Stimulated activated naive CD8-positive, alpha-beta T cell treated with anti-CD3 and anti-CD28 coated beads, Interleukin-15, amount 100 ng/mL, for 72 hours (primary cell): ENCODE measurements at regions not wholly inside any gene's neighbourhood (a gene's known extent, or its start where the extent isn't known, plus 50 kb on each side); places are given as distances from the start of the nearest gene placed in this dataset.

Experiments used
- ATAC-seq: fragments of 150-1000 bp; cut with Tn5 transposase; 2 replicates; pipeline ENCODE4 v1.10.0; 2021; ENCODE audit warnings: mild to moderate bottlenecking, moderate library complexity
- DNase-seq, 2 donors: peaks; one replicate each; pipeline ENCODE4 v3.0.0; 2021 to 2022
- H3K27ac Mint-ChIP-seq, 2 donors: one replicate each; pipeline ENCODE4 v1.8.0; 2022; ENCODE audit warnings: mild to moderate bottlenecking in 2 of 2, mixed read lengths in 2 of 2, moderate library complexity in 2 of 2
- H3K27me3 Mint-ChIP-seq: one replicate; pipeline ENCODE4 v1.8.0; 2022; ENCODE audit warnings: mixed read lengths
- H3K4me1 Mint-ChIP-seq: one replicate; pipeline ENCODE4 v1.8.0; 2022; ENCODE audit warnings: mild to moderate bottlenecking, mixed read lengths
- H3K4me3 Mint-ChIP-seq, 2 donors: one replicate each; pipeline ENCODE4 v1.8.0; 2022; ENCODE audit warnings: mild to moderate bottlenecking in 2 of 2, mixed read lengths in 2 of 2, moderate library complexity in 1 of 2
- H3K9me3 Mint-ChIP-seq, 2 donors: one replicate each; pipeline ENCODE4 v1.8.0; 2022; ENCODE audit warnings: mixed read lengths in 2 of 2

GRCh38 chr18:57913686-57914085 is 110.6 kb upstream of the ATP8B1 start:
- Mint-ChIP-seq H3K9me3 (peaks cover 0 to 3% of the 10 kb centered on the region in 2 donors), H3K27ac (no peak overlapping the region), H3K4me3 (no peak overlapping the region), H3K27me3 (peaks cover 18% of the 10 kb centered on the region), H3K4me1 (peaks cover 16% of the 10 kb centered on the region)
- DNase-seq = no peak
- no peak for ATAC-seq

DNA sequence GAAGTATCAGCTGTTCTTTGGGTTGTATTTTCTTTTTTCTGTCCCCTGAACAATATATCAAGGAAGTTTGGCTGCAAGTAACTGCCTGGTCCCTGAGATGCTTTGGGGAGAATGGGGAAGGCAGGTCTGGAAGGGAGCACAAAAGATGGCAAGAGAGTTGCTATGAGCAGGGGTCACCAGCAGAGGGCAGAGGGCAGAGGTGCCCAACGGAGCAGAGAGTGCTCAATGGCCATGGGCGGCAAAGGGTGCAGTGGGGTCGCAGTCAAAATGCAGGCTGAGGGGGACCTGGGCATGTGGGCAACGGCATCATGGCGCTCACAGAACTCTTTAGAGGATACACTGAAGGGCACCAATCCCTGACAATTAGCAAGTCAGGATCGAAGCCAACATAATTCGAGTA is 107.7 kb upstream of the ATP8B1 start:
- Mint-ChIP-seq H3K27ac (no peak overlapping the region), H3K4me1 (peaks cover 5% of the 10 kb centered on the region), H3K9me3 (no peaks in the 10 kb centered on the region), H3K4me3 (no peak overlapping the region), H3K27me3 (peaks cover 29% of the 10 kb centered on the region)
- ATAC-seq (no peak), DNase-seq (peak; percentile 14 to 16)

DNA sequence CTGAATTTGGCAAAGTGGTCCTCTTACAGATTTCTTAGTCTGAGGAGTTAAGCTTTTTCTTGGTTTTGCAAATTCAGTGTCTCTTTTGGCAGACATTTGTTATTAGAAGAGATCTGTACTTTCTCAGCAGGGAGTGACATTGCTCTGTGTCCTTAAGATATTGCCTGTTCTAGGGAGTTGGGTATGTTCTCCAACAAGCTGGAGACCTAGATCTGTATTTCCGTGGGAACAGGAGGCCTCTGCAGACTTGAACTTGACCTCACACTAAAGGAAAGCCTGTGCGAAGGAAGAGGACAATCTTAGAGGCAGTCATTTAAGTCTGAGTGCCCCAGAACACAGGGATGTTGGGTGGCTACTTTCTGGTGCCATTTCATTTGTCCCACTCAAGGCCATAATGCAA is 107.0 kb upstream of the ATP8B1 start:
- no peak overlapping the region for H3K4me3 Mint-ChIP-seq
- DNase-seq = no peak
- no peak for ATAC-seq
- no peaks in the 10 kb centered on the region for H3K9me3 Mint-ChIP-seq
- H3K27me3 Mint-ChIP-seq = peaks cover 34% of the 10 kb centered on the region
- H3K27ac Mint-ChIP-seq = no peak overlapping the region
- no peaks in the 10 kb centered on the region for H3K4me1 Mint-ChIP-seq

DNA sequence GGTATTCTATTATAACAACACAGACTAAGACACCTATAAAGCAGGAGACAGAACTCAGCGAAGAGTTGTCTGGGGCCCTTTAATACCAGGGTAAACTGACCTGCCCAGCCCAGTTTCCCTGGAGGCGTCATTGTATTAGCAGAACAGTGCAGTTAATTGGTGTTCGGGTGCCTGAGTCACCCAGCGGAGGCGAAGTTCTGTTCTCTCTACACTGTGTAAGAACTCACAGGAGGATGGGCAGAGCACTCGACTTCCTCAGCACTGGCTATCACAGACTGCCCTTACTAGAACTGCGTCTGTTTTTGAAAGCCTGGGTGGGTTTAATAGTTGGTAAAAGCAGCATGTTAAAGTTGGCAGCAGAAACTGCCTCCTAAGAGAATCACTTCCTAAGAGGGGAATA is 106.5 kb upstream of the ATP8B1 start:
- DNase-seq = no peak
- Mint-ChIP-seq H3K27me3 (peaks cover 34% of the 10 kb centered on the region), H3K9me3 (no peaks in the 10 kb centered on the region), H3K4me1 (no peaks in the 10 kb centered on the region), H3K4me3 (no peak overlapping the region), H3K27ac (peak overlapping the region in 1 of 2 donors; percentile 45)
- ATAC-seq = no peak

DNA sequence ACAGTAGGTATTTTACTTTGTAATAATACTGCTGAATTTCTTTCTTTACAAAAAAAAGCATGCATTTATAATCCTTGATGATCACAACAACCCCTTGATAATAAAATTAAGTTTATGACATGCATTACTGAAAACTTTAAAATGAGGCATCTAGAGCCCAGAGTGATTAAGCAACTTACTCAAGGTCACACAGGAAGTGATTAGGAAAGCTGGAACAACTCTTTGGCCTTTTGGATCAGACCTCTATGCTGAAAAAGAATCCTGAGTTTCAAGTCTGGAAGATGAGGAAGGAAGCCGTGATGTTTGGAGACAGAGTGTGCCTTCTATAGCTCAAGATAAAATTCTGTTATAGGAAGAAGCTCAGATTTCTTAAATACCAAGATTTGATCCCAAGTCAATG is 105.0 kb upstream of the ATP8B1 start:
- Mint-ChIP-seq H3K4me1 (no peaks in the 10 kb centered on the region), H3K27ac (no peak overlapping the region), H3K4me3 (no peak overlapping the region), H3K27me3 (peaks cover 28% of the 10 kb centered on the region), H3K9me3 (no peaks in the 10 kb centered on the region)
- no peak for DNase-seq
- no peak for ATAC-seq

DNA sequence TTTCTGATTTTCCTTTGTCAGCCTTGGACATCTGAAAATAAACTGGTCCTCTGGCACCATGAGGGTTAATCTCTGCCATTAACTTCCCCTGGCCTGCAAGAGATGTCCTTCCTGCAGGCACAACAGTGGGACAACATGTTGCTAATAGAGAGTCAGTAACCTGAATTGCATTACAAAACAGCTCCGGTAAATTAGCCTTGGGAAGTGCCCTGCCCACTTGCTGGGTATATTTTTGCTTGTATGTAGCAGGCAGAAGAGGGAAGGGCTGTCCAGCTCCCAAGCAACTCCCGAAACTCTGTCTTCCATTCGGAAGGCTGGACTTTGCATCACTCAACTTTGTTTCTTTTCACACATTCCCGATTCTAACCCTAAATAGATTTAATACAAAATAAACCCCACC is 104.4 kb upstream of the ATP8B1 start:
- H3K27me3 Mint-ChIP-seq = peaks cover 28% of the 10 kb centered on the region
- H3K4me1 Mint-ChIP-seq = no peaks in the 10 kb centered on the region
- DNase-seq = no peak
- ATAC-seq = no peak
- no peaks in the 10 kb centered on the region for H3K9me3 Mint-ChIP-seq
- no peak overlapping the region for H3K4me3 Mint-ChIP-seq
- no peak overlapping the region for H3K27ac Mint-ChIP-seq

DNA sequence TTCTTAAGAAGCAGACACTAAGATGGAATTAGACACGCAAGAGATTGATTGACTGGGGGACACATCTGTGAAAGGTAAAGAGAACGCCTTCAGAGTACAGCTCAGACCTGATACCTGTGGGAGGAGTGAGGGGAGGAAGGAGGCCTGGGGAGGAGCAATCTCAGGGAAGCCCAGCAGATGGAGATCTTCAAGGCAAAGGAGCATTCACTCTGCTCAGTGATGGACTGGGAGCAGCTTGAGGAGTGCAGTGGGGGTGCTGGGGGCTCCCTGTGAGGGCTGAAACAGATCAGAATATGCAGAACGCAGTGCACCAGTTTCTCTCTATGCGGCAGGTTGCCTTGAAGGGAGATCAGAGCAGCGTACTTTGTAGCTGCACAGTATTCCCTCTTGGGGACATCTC is 103.7 kb upstream of the ATP8B1 start:
- DNase-seq (no peak), ATAC-seq (no peak)
- H3K9me3 Mint-ChIP-seq = no peaks in the 10 kb centered on the region
- H3K27ac Mint-ChIP-seq = peak overlapping the region in 1 of 2 donors; percentile 23
- H3K27me3 Mint-ChIP-seq = peaks cover 28% of the 10 kb centered on the region
- H3K4me1 Mint-ChIP-seq = no peaks in the 10 kb centered on the region
- H3K4me3 Mint-ChIP-seq = no peak overlapping the region

GRCh38 chr18:57904535-57904934 is 101.4 kb upstream of the ATP8B1 start:
- Mint-ChIP-seq H3K9me3 (no peaks in the 10 kb centered on the region), H3K4me3 (no peak overlapping the region), H3K4me1 (no peaks in the 10 kb centered on the region), H3K27ac (no peak overlapping the region), H3K27me3 (peaks cover 21% of the 10 kb centered on the region)
- DNase-seq (no peak), ATAC-seq (no peak)

GRCh38 chr18:57902721-57903120 is 99.6 kb upstream of the ATP8B1 start:
- H3K27me3 Mint-ChIP-seq = peaks cover 27% of the 10 kb centered on the region
- no peaks in the 10 kb centered on the region for H3K9me3 Mint-ChIP-seq
- no peak for ATAC-seq
- H3K4me1 Mint-ChIP-seq = no peaks in the 10 kb centered on the region
- H3K27ac Mint-ChIP-seq = no peak overlapping the region
- no peak for DNase-seq
- no peak overlapping the region for H3K4me3 Mint-ChIP-seq

GRCh38 chr18:57901825-57902589 is 98.9 kb upstream of the ATP8B1 start:
- H3K27ac Mint-ChIP-seq = no peak overlapping the region
- peaks cover 21% of the 10 kb centered on the region for H3K27me3 Mint-ChIP-seq
- ATAC-seq (no peak), DNase-seq (no peak)
- no peaks in the 10 kb centered on the region for H3K4me1 Mint-ChIP-seq
- no peaks in the 10 kb centered on the region for H3K9me3 Mint-ChIP-seq
- no peak overlapping the region for H3K4me3 Mint-ChIP-seq

DNA sequence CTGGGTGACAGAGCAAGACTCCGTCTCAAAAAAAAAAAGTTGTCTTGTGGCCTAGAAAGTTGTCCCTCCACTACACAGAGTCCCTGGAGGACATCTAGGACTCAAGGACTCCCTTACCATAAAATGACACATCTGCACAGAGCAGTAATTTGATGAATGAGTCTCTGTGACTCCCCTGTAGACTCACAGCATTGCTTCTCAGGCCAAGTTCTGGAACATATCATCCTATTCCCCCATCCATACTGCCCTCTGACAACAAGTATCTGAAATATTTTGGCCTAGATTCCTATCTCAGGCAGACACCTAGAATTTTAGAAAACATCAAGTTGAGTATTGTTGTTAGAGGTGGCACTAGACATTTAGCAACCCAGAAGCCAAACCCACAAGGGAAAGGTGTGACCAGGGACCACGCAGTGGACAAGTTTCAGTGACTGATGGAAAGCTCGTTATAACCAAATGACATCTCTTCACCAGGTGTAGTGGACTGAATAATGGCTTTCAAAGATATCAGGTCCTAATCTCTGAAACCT is 97.9 kb upstream of the ATP8B1 start:
- ATAC-seq (no peak), DNase-seq (no peak)

GRCh38 chr18:57898506-57899124 is 95.5 kb upstream of the ATP8B1 start:
- Mint-ChIP-seq H3K4me3 (no peak overlapping the region), H3K27me3 (peaks cover 5% of the 10 kb centered on the region), H3K9me3 (peaks cover 0 to 8% of the 10 kb centered on the region in 2 donors), H3K27ac (no peak overlapping the region), H3K4me1 (no peaks in the 10 kb centered on the region)
- no peak for ATAC-seq
- no peak for DNase-seq

More for the DNA sequence above, 97.9 kb upstream of the ATP8B1 start:
- H3K9me3 Mint-ChIP-seq = peaks cover 0 to 2% of the 10 kb centered on the region in 2 donors
- H3K27ac Mint-ChIP-seq = no peak overlapping the region
- H3K4me3 Mint-ChIP-seq = no peak overlapping the region
- H3K4me1 Mint-ChIP-seq = no peaks in the 10 kb centered on the region
- peaks cover 11% of the 10 kb centered on the region for H3K27me3 Mint-ChIP-seq

GRCh38 chr18:57895182-57895581 is 92.1 kb upstream of the ATP8B1 start:
- ATAC-seq (no peak), DNase-seq (no peak)
- H3K9me3 Mint-ChIP-seq = peaks cover 0 to 16% of the 10 kb centered on the region in 2 donors
- peaks cover 7% of the 10 kb centered on the region for H3K4me1 Mint-ChIP-seq
- peaks cover 15% of the 10 kb centered on the region for H3K27me3 Mint-ChIP-seq
- H3K4me3 Mint-ChIP-seq = no peak overlapping the region
- H3K27ac Mint-ChIP-seq = no peak overlapping the region

- Mint-ChIP-seq H3K27me3 (peaks cover 10% of the 10 kb centered on the region), H3K4me3 (no peak overlapping the region), H3K4me1 (peaks cover 7% of the 10 kb centered on the region), H3K27ac (peak overlapping the region in 1 of 2 donors; percentile 34), H3K9me3 (peaks cover 3 to 24% of the 10 kb centered on the region in 2 donors)
- ATAC-seq = no peak
- DNase-seq = no peak
Observed at GRCh38 chr18:57891707-57892391, 88.7 kb upstream of the ATP8B1 start.

DNA sequence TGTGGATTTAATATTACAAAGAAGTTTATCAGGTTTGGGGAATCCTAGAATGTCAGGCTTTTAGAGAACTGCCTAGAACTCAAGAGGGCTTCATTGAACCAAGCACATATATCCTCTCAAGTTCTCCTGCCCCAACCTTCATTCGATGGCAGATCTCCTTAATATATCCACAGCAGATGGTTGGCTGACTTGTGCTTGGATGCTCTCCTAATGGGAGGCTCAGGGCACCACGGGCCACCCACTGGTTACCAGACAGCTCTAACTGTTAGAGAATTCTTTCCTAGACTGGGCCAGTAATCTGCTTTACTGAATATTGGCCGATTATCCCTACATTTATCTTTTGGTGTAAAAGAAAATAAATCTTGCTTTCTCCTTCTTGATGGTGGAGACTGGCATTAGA is 87.2 kb upstream of the ATP8B1 start:
- H3K4me1 Mint-ChIP-seq = peaks cover 7% of the 10 kb centered on the region
- H3K27ac Mint-ChIP-seq = no peak overlapping the region
- ATAC-seq = no peak
- H3K4me3 Mint-ChIP-seq = no peak overlapping the region
- peaks cover 3 to 16% of the 10 kb centered on the region in 2 donors for H3K9me3 Mint-ChIP-seq
- no peak for DNase-seq
- peaks cover 10% of the 10 kb centered on the region for H3K27me3 Mint-ChIP-seq

DNA sequence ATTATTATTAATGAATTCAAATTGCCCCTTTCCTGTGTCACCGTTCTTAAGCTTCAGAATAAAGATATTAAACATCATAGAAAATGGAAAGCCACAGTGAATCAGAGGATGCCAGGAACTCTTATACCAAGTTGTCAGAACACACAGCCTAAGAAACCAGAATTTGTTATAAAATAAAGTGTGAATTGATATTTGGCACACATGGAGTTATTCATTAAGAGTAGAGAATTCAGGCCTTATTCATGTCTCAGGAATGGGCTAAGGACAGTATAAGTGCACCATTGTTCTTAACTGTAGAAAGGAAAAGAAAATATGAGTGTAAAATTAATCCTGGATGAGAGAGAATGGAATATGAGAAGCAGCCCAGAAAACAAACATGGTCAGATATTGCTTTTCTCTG is 86.7 kb upstream of the ATP8B1 start:
- no peak for ATAC-seq
- Mint-ChIP-seq H3K27me3 (peaks cover 10% of the 10 kb centered on the region), H3K4me3 (no peak overlapping the region), H3K9me3 (peaks cover 3 to 16% of the 10 kb centered on the region in 2 donors), H3K27ac (no peak overlapping the region), H3K4me1 (peaks cover 7% of the 10 kb centered on the region)
- no peak for DNase-seq
